K562 (cell line): ENCODE measurements at regions not wholly inside any gene's neighbourhood (a gene's known extent, or its start where the extent isn't known, plus 50 kb on each side); places are given as distances from the start of the nearest gene placed in this dataset.

Experiments used
- ATAC-seq: fragments of 200-7000 bp; cut with Tn5 transposase; 3 replicates; pipeline ENCODE4 v1.9.1; 2020; ENCODE audit warnings: moderate library complexity
- BruUV-seq: library from RNA; stranded (reverse); fragments of 400-500 nt; replicated peaks from 2 replicates; lab custom pipeline; 2021; lab: Mats Ljungman, UMichigan
- CTCF ChIA-PET: fragments of 300-600 bp; formaldehyde crosslinking; extraction: SDS; loops from one replicate; lab custom pipeline; 2021; ENCODE audit warnings: low intra/inter-chr PET ratio; lab: Yijun Ruan, JAX
- POLR2A ChIA-PET: fragments of 300-600, 350-650 bp; sonication (Branson Sonifier 250); formaldehyde crosslinking; extraction: SDS; loops from one replicate; lab custom pipeline; 2021; ENCODE audit warnings: antibody characterized with exemption, inconsistent platforms; lab: Yijun Ruan, JAX
- DNase-seq, 4 experiments: peaks; one replicate each; pipeline versions ENCODE4 v3.0.0 to v3.0.0-alpha.2; 2011 to 2018; ENCODE audit warnings: low spot score in 3 of 4, mixed read lengths in 3 of 4; ENCODE audit errors: extremely low read depth in 1 of 4
- FAIRE-seq: peaks from 2 replicates; lab custom pipeline; 2011; peaks lifted over from hg19 to GRCh38; lab: Jason Lieb, UNC
- H2AFZ ChIP-seq: 2 replicates; pipeline ENCODE4 v1.6.0; 2011; ENCODE audit warnings: low read depth, low read length, control low read depth, inconsistent platforms
- H3K27ac ChIP-seq: fragments of 200-600 bp; 3 replicates; pipeline ENCODE4 v1.8.0; 2011; ENCODE audit warnings: low read depth, mild to moderate bottlenecking, control low read depth, inconsistent platforms, low read length, moderate library complexity, mixed read lengths; ENCODE audit errors: extremely low read depth
- H3K27me3 ChIP-seq, 2 experiments: fragments of 300-600 bp in 1 of 2; 2 replicates in 1 of 2; 3 replicates in 1 of 2; pipeline versions ENCODE4 v1.6.0 to v1.8.0; 2011; ENCODE audit warnings: inconsistent platforms in 2 of 2, low read length in 2 of 2, mild to moderate bottlenecking in 1 of 2, mixed read lengths in 1 of 2, moderate library complexity in 1 of 2; ENCODE audit not compliant: control insufficient read depth in 2 of 2, insufficient read depth in 2 of 2
- H3K36me3 ChIP-seq: fragments of 300-600 bp; 3 replicates; pipeline ENCODE4 v1.8.0; 2011; ENCODE audit warnings: mild to moderate bottlenecking, low read length, inconsistent platforms; ENCODE audit not compliant: control insufficient read depth, insufficient read depth
- H3K4me1 ChIP-seq, 2 experiments: fragments of 200-600 bp in 1 of 2; replicated peaks in 1 of 2; 2 replicates in 1 of 2; 3 replicates in 1 of 2; pipeline versions ENCODE4 v1.5.1 to v1.8.0; 2011; ENCODE audit warnings: inconsistent platforms in 2 of 2, low read length in 2 of 2, mild to moderate bottlenecking in 1 of 2, mixed read lengths in 1 of 2, moderate library complexity in 1 of 2; ENCODE audit not compliant: control insufficient read depth in 2 of 2, insufficient read depth in 2 of 2
- H3K4me2 ChIP-seq: 2 replicates; pipeline ENCODE4 v1.6.1; 2011; ENCODE audit warnings: low read length, control low read depth, inconsistent platforms, mixed read lengths; ENCODE audit not compliant: insufficient read depth
- H3K4me3 ChIP-seq: fragments of 200-600 bp; sonication (generic), shearing (Covaris generic); 2 replicates; pipeline ENCODE4 v1.5.1; 2016; ENCODE audit warnings: control low read depth, inconsistent platforms
- H3K79me2 ChIP-seq: fragments of 200-600 bp; 3 replicates; pipeline ENCODE4 v1.8.0; 2011; ENCODE audit warnings: low read length, inconsistent platforms; ENCODE audit not compliant: control insufficient read depth, insufficient read depth
- H3K9ac ChIP-seq, 2 experiments: 2 replicates each; pipeline versions ENCODE4 v1.6.0 to v1.6.1; 2011; ENCODE audit warnings: low read depth in 2 of 2, low read length in 2 of 2, control low read depth in 1 of 2, inconsistent platforms in 1 of 2, mild to moderate bottlenecking in 1 of 2, mixed read lengths in 1 of 2; ENCODE audit not compliant: insufficient read depth in 1 of 2
- H3K9me1 ChIP-seq: one replicate; pipeline ENCODE4 v1.6.0; 2011; ENCODE audit warnings: inconsistent platforms, mild to moderate bottlenecking, low read length, moderate library complexity; ENCODE audit not compliant: control insufficient read depth, insufficient read depth
- H3K9me3 ChIP-seq: replicated peaks from 2 replicates; pipeline ENCODE4 v1.5.1; 2011; ENCODE audit warnings: low read depth, low read length, inconsistent platforms; ENCODE audit not compliant: control insufficient read depth, insufficient read depth
- H4K20me1 ChIP-seq: replicated peaks from 2 replicates; pipeline ENCODE4 v1.6.1; 2011; ENCODE audit warnings: low read length, inconsistent platforms, mixed read lengths; ENCODE audit not compliant: control insufficient read depth, insufficient read depth
- ARID4B ChIP-seq: sonication (generic); formaldehyde crosslinking; IDR thresholded peaks from 2 replicates; pipeline ENCODE4 v1.8.0; 2022; ENCODE audit warnings: mild to moderate bottlenecking, missing genetic modification reagents
- C11orf30 ChIP-seq: fragments of 450-650 bp; IDR thresholded peaks from 2 replicates; pipeline ENCODE4 v1.6.1; 2016; ENCODE audit warnings: low read depth, mild to moderate bottlenecking
- CREB5 ChIP-seq: fragments of 250-450 bp; sonication (Bioruptor Pico); IDR thresholded peaks from 2 replicates; pipeline ENCODE4 v1.5.0; 2020; ENCODE audit warnings: mild to moderate bottlenecking
- GATAD2B ChIP-seq: fragments of 450-650 bp; IDR thresholded peaks from 2 replicates; pipeline ENCODE4 v1.6.1; 2017; ENCODE audit warnings: mild to moderate bottlenecking, borderline replicate concordance
- KAT7 ChIP-seq: sonication (generic); formaldehyde crosslinking; IDR thresholded peaks from 2 replicates; pipeline ENCODE4 v1.8.0; 2022; ENCODE audit warnings: missing genetic modification reagents, mild to moderate bottlenecking, borderline replicate concordance
- LEF1 ChIP-seq: fragments of 450-650 bp; IDR thresholded peaks from 2 replicates; pipeline ENCODE4 v1.6.1; 2016; ENCODE audit warnings: mild to moderate bottlenecking
- MED1 ChIP-seq: sonication (generic); formaldehyde crosslinking; IDR thresholded peaks from 2 replicates; pipeline ENCODE4 v1.8.1; 2023; ENCODE audit warnings: missing genetic modification reagents, borderline replicate concordance
- PREB ChIP-seq: sonication (generic); formaldehyde crosslinking; IDR thresholded peaks from 2 replicates; pipeline ENCODE4 v1.8.1; 2023; ENCODE audit warnings: mild to moderate bottlenecking, missing genetic modification reagents
- RBM17 ChIP-seq: fragments of 200-400 bp; formaldehyde crosslinking; IDR thresholded peaks from 2 replicates; pipeline ENCODE4 v1.6.1; 2017; ENCODE audit warnings: low read depth, mild to moderate bottlenecking, low read length, borderline replicate concordance
- ZBTB7A ChIP-seq: IDR thresholded peaks from 2 replicates; pipeline ENCODE4 v1.6.1; 2011; ENCODE audit warnings: low read depth, mild to moderate bottlenecking, low read length, moderate library complexity, borderline replicate concordance; ENCODE audit not compliant: control insufficient read depth
- ZNF12 ChIP-seq: sonication (generic); formaldehyde crosslinking; IDR thresholded peaks from 2 replicates; pipeline ENCODE4 v1.4.0; 2020; ENCODE audit warnings: mild to moderate bottlenecking, missing genetic modification reagents
- ZNF347 ChIP-seq: fragments of 450-650 bp; formaldehyde crosslinking; IDR thresholded peaks from 2 replicates; pipeline ENCODE4 v1.4.0; 2020; ENCODE audit warnings: low read depth, mild to moderate bottlenecking, moderate library complexity
- WGBS: fragments of 100-300 bp; shearing (Covaris generic); methylation state at CpG from one replicate; pipeline ENCODE4 v1.1.6; 2016; ENCODE audit warnings: low coverage, mixed read lengths; ENCODE audit not compliant: insufficient coverage; ENCODE audit errors: missing lambda C conversion rate; 5-methylcytosine and 5-hydroxymethylcytosine counted together
- in situ Hi-C: fragments of 300-500 bp; cut with MboI; formaldehyde crosslinking; loops from 4 replicates; pipeline ENCODE4 v1.15.0; 2018; ENCODE audit warnings: inconsistent platforms, mixed read lengths
- intact Hi-C: fragments of 100-400 bp; cut with micrococcal nuclease; formaldehyde crosslinking; loops from 2 replicates; pipeline ENCODE4 v1.14.2; 2022

- H4K20me1 ChIP-seq = no peaks in the 10 kb centered on the region
- H3K9ac ChIP-seq = no peak overlapping the region
- no peaks in the 10 kb centered on the region for H3K9me3 ChIP-seq
- no peaks in the 10 kb centered on the region for H3K36me3 ChIP-seq
- H3K4me1 ChIP-seq = peaks cover 0 to 12% of the 10 kb centered on the region in 2 experiments; a peak in 4 of 5 replicates
- no peak overlapping the region for H3K27ac ChIP-seq
- in situ Hi-C loops = no loop called here
- H3K4me2 ChIP-seq = no peak overlapping the region
- H3K9me1 ChIP-seq = no peaks in the 10 kb centered on the region
- H3K4me3 ChIP-seq = no peak overlapping the region
- H3K27me3 ChIP-seq = no peaks in the 10 kb centered on the region
- DNase-seq (no peak), FAIRE-seq (no peak), ATAC-seq (no peak)
- H2AFZ ChIP-seq = no peak overlapping the region
- intact Hi-C loops = no loop called here
- TF ChIP-seq CREB5 (CRISPR knock-in tag) (no peak), ZBTB7A (no peak), PREB (CRISPR knock-in tag) (no peak), RBM17 (no peak), ZNF12 (no peak), KAT7 (CRISPR knock-in tag) (no peak), MED1 (no peak), GATAD2B (no peak), ARID4B (no peak), C11orf30 (no peak), LEF1 (no peak), ZNF347 (CRISPR knock-in tag) (no peak)
- BruUV-seq = no TSS peak
- ChIA-PET POLR2A (no interaction called here), CTCF (no interaction called here)
- no peaks in the 10 kb centered on the region for H3K79me2 ChIP-seq
- WGBS = 38% methylated on average over 3 of the region's 3 CpGs
Measured at GRCh38 chr6:21924002-21924401, 330.5 kb downstream of the SOX4 start.
